SW480 (cell line): ENCODE measurements at regions not wholly inside any gene's neighbourhood (a gene's known extent, or its start where the extent isn't known, plus 50 kb on each side); places are given as distances from the start of the nearest gene placed in this dataset.
A peak's percentile ranks its signal among the peaks of the same experiment; 100 is the strongest.

Experiments
- DNase-seq: peaks from one replicate; pipeline ENCODE4 v3.0.0-alpha.2; 2016; ENCODE audit warnings: low spot score

DNA sequence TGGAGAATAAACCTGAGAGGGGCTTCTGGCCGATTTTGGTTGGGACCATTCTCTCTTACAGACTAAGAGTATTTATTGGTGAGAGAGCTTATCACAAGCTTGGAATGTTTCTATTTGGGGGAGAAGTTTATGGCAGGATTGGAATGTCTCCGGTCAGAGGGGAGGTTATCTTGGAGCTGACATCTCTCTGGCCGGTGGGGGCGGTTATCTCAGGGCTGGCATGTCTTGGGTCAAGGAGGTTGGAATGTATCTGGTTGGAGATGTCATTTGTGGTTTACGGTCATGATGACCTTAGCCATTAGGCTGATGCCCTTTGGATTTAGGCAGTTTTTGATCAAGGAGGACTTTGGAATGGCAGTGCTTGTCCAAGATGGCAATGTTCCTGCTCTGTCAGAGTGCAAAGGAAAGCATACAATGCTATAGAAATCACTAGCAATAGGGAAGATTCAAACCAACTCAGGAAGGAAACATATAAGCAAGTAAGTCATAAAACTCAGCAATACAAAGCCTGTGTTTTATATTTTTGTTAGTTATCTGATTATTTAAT is 362.4 kb upstream of the LRATD1 start:
- no peak for DNase-seq

DNA sequence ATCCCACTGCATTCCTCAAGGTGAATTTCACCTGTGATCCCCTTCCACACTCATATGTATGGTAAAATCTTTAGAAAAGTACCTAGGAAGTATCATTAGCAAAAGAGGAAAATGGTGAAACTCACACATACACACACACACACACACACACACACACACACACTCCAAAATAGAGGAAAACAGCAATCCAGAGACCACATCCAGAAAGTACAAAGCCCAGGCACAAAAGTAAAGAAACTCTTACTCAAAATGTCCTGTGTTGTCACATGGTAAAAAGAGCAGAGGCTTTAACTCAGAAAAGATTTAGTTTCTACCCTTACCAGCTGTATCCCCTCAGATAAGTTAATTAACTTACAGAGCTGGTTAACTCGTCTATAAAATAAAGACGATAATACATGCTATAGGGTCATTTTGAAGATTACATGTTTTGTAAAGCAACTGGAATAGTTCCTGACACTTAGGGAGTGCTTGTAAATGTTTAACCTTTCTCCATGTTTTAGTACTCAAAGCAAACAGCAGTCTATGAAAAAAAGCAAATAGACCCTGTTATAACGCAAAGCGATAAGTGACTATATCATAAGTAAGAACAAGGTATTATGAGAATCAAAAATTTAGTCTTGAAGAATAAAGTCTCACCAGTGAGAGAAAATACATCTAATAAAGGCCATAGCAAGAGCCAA is 360.0 kb upstream of the LRATD1 start:
- no peak for DNase-seq

DNA sequence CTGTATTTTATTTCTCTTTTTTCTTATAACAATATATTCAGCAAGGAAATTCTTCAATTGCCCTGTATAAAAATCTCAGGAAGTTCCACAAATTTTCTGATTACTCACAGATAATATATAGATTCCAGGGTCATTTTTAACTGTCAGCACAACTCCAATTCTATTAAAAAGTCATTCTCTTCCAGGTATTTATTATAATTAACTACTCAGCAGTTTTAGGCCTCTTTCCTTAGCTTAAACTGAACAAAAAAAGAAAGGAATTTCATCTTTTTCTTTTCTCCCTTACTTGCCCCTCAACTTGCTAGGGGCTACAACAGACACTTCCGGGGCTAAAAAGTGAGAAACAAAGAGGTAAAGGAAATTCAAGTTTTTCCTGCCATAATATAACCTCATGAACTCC is 358.9 kb upstream of the LRATD1 start:
- DNase-seq, result no peak

DNA sequence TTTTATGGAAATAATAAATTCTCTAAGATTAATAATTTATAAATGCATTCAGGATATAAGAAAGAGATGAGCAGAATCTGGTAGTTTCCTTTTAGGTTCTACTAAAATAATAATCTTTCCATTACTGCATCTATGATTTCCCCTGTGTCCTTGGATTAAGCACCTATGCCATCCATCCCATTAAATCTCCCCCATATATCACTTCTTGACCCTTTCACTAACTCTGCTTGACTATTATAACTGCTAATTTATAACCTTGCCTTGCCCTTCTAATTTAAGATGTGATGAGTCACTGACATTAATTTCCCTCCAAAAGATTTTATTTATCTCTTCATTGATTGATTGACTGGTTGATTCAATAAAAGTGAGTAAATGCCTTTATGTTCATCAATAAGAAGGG is 348.3 kb upstream of the LRATD1 start:
- DNase-seq, result no peak

DNA sequence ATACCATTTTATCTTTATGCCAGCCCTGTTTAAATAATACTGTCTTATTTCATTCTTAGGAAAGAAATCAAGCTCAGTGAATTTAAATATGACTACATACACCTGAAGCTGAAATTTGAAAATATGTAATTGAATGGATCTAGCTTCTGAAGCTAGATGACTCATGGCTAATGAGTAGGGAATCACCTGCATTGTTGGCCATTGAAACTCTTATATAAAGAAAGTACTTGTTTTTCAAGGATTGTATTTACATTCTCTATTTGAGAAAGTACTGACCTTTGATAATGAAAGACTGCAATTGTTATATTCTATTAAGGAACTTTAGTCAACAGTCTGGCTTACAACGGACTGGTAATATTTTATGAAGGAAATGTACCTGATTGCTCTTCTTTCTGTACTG is 346.7 kb upstream of the LRATD1 start:
- no peak for DNase-seq

DNA sequence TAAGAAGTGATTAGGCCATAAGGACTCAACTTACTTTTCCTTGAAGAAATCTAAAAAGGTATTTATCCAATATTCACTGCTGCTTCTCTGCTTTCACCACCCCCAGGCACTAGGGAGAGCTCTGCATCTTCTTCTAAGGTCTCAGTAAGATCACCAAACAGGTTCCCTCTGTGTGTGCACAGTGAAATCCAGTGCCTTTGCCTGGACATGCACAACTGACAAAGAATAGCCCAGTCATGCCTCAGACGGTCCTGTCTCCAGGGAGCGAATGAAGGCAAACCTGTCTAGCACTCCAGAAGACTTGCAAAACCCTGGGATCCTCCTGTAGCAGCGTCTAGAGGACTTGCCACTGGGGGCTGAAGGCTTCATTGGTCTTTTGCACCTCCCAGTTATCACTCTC is 344.5 kb upstream of the LRATD1 start:
- no peak for DNase-seq

DNA sequence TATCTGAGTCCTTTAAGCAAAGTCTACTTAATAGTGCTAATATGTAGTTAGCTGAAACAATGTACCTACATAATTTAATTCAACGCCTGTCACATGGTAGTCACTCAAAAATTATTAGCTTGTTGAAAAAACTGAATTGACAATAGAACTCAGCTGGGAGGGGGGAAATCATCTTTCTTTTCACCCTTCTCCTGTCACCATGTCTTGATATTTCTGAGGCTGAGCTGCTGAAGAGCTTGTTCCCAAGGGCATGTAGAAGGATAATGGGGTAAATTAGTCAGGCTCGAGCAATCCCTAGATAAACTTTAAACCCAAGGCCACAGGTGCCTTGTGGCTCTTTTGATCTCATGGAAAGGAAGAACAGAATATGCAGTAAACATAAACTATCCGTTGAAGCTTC is 339.6 kb upstream of the LRATD1 start:
- DNase-seq, result peak; percentile 47

DNA sequence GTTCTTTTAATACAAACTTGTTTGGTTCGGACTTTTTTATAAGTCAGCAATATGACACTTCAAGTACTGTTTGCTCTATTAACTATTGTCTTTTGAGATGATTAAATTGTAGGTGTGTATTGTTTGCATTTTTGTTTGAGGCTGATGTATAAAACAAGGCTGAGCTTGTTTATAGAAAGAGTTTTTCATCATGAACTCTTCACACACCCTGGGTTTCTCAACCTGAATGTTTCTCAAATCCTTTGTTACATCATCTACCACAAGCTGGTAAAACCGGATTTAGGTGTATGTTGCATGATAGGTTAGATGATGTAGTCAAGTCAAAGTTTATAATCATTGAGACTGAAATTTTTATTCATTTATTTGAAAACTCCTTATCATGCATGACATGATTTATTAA is 335.2 kb upstream of the LRATD1 start:
- peak; percentile 15 for DNase-seq

DNA sequence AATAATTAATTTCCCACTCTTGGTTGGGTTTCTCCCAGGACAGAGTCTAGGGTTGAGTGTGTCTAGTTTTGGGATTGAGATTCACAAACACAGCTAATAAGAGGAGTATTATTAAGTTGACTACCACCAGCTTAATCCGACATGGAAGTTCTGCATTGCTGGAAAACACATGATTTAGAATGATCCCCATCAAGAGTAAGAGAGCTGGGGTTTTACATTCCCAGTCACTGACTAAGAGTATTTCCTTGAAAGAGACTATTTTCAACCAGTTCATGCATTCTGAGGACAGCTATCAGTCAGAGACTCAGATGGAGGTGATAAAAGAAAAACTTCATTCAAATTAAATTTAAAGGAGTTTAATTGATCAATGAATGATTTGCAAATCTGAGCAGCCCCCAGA is 334.6 kb upstream of the LRATD1 start:
- DNase-seq, result no peak

DNA sequence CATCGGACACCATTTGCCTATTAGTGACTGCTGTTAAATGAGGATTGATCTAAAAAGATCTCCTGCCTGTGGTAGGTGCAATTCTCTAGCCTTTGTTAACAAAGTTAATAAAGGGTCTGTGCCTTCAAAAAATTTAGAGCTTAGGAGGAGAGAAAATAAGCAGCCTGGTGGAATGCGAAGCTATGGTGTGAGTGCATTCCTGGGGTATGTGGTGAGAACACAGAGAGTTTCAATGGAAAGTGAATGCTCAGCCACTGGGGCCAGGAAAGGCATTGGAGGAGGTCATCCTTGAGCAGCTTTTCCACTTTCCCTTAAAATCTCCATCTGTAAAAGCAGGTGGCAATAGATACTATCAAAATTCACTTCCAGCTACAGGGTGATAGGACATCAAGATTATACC is 331.2 kb upstream of the LRATD1 start:
- no peak for DNase-seq

DNA sequence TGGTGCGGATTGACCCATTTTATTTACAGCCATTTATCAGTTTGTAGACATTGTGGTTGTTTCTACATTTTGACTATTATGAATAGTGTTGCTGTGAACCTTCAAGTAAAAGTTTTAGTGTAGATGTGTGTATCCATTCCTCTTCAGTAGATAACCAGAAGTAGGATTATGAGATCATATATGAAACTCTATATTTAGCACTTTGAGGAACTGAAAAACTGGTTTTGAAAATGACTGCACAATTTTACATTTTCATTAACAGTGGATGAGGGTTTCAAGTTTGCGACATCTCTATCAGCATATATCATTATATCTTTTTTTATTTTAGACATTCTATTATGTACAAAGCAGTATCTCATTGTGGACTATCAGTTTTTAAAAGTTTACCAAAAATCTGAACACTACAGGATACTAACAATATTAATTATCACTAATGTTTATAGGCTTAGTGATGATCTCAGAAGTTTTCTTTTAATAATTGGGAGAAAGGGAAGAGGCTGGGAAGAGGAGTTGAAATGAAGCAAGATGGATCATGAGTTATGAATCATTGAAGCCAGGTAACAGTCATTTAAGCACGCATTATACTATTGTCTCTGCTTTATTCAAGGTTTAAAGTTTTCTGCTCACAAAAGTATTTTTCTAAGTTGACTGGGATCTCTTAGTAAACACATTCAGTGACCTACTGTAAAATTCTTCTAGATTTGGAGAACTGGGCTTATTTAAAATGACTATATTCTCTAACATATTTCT is 329.0 kb upstream of the LRATD1 start:
- no peak for DNase-seq

DNA sequence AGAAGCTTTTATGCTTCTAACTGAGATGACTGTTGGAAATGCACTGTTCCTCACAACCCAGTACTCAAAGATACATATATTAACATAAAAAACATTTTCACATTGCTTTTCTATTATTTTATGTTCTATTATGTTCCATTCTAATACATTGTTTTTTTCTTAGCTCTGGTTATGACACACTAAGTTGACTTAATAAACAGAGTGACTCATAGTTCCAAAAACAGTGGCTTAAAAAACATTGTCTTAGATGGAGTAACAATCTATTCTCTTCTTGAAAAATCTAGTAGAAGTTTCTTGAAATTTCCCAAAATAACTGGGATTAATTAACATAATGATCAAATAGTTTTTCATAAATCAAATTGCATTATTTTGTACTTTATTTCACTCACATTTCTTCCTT is 328.2 kb upstream of the LRATD1 start:
- DNase-seq, result no peak

DNA sequence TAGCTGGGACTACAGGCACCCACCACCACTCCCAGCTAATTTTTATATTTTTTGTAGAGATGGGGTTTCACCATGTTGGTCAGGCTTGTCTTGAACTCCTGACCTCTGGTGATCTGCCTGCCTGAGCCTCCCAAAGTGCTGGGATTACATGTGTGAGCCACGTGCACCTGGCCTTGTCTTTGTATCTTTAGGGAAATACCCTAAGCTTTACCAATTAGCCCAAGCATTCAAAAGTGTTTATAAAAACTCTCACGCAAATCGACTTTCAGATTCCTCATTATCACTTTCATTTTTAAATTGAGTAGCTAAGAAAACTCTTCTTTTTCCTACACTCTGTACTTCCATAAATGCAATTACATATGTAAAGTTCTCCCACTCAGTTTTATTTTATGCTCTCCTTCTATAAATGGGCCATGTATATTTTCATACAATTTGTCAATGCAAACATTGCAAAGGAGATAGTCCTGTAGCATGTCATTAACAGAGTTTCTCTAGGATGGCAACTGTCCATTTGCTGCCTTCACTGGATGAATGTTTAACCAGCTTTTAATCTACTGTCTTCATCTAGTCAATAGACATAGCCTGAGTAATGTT is 326.2 kb upstream of the LRATD1 start:
- no peak for DNase-seq

DNA sequence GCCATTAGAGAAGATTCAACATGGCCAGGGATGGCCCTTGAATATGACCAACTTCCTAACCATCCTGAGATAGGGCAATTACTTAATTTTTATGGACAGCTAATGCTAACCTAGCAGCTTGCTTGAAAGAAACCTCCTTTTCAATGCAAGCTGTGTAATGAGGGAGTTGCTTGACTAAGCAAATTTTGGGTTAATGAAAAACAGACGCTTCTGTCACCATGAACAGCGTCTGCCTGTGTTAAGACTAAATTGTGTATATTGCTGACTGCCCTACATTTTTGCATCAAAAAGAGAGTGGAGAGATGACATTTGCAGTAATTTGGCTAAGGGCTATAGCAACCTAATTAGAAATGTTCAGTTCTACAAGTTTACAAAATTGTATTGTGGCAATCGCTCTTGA is 319.2 kb upstream of the LRATD1 start:
- DNase-seq, result no peak

DNA sequence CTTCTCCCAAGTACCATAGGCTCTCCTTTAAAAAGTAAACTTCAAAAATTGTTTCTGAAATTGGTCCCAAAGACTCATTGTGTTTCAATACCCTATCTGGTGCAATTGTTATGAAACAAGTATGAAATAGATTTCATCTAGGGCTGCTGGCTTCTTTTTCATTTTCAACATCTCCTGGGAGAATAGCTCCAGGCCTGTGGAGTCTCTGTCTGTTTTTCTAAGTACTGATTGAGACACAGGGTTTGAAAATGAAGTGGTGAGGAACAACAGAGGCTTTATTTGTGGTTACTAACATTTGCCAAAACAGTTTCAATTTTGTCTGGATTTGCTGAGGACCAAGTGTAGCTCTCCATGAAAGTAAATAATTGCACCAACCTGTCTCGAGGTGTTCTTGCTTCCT is 315.9 kb upstream of the LRATD1 start:
- DNase-seq, result no peak

DNA sequence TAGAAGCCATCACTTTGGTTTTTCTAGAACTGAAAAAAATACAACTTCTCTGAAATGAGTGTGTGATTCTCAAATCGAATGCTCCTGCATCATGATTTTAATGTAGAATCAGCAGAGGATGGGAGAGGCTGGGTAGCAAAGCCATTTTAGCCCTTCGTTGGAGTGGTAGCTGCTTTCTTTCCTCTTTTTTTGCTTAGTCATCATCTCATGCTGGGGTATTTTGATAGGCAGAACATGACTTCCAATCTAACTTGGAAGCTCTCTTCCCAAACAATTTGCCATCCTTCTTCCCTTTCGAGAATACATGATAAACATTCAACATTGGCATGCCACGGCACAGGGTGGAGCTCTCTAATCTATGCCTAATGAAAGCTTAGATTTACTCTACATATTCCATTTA is 311.2 kb upstream of the LRATD1 start:
- no peak for DNase-seq

DNA sequence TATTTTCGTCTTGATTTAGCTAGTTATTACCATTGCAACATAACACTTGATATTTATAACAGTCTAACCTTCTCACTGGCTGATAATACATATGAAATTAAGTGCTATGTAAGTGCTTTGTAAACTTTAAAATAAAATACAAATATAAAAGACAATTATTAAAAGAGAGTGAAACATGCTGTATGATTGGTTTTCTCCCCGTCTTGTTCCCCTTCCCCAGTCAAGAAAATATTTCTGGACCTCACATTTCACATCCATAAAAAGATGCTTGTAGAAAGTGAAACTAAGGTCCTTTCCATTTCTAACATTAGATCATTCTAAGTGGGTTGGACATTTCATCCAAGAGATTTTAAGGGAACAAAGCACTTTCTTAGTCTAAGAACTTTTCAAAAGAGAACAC is 310.2 kb upstream of the LRATD1 start:
- DNase-seq, result no peak

DNA sequence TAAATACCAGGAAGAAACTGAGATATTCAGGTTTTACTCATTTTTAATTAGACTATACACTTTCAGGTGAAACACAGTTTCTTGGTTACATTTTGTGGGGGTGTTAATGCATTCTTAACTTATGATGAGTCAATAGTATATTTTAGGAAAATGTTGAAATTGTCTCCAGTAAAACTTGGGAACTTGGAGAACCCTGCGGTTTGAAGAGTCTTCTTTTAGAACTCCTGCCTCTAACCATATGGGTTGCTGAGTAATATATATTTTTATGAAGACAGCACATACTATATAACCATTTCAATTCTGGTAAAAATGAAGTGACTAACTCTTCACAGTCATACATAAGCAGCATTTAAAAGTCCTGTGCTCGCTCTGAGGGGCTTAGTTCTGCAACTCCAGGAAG is 308.2 kb upstream of the LRATD1 start:
- DNase-seq, result no peak

DNA sequence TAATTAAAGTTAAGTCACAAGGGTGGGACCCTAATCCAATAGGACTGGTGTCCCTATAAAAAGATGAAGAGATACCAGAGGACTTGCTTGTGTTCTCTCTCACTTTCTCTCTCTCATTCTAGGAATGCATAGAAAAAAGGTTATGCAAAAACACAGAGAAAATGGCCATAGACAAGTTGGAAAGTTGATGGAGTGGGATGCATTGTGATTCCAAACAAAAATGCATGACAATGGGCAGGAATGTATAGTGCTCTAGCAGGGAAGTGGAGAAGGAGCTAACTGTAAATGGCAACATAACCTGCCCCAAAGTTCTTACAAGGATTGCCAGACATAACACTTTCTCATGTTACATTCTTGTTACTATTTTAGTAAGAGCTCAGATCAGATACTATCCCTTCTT is 301.6 kb upstream of the LRATD1 start:
- DNase-seq, result no peak

DNA sequence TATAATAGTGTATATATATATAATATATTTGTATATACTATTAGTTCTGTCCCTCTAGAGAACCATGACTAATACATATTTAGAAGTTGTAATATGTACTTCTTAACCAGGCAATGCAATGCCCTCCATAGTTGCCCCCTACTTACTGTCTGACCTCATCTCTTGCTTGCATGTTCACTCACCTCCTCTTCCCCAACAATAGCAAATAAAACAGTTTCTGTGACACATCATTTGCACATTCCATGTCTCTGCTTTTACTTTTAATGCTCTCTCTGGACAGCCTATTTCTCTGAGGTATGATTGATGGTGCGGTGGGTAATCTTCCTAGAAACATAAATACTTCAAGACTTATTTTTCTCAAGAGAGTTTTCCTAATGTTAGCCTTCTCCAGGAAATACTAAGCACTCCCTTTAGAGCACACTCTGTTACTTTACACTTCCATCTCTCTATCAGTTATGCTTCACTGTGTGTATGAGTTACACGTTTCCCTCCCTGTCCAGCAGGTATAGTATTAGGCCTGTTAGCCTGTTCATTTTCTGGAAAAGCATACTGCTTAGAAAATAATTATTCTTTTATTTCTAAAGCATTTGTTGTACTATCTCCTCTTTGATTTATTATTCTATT is 295.6 kb upstream of the LRATD1 start:
- no peak for DNase-seq

DNA sequence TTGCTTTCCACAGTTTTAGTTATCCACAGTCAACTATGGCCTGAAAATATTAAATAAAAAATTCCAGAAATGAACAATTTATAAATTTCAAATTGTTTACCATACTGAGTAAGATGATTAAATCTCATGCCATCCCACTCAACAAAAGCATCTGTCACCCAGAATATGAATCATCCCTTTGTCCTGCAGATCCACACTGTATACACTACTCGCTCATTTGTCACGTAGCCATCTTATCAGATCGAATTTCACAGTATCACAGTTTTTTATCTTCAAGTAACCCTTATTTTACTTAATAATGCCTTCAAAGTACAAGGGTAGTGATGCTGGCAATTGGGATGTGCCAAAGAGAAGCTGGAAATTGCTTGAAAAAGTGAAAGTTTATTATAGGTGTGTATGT is 291.8 kb upstream of the LRATD1 start:
- DNase-seq, result no peak

DNA sequence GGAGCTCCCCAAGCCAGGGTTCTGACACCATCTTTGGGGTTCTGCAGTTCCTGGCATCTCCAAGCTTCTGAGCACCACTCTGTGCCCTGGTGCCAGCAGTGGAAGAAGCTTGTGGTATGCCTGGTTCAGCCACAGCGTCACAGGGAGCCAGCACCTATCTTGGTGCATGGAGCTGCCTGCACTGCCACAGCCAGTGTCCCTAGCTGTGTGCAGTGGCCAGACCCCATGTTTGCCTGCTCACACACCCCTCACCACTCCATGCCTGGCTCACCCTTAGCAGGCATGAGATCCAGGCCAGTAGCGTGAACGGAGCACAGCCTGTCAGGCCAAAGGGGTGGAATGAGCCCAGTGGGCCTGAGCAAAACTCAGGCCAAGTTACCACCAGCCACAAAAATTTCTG is 290.2 kb upstream of the LRATD1 start:
- no peak for DNase-seq

DNA sequence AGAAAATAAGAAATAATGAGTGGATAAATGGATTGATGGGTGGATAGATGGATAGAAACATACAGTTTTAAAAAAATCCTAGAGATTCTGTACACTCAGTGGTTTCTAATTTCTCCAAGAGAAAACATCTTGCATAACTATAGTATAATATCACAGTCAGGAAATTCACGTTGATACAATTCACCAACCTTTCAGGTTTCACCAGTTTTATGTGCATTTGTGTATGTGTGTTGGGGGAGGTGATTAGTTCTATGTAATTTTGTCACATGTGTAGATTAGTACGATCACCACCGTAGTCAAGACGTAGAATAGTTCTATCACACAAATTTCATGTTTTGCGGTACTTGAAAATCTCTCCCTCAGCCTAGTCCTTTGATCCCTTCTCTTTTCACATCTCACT is 288.2 kb upstream of the LRATD1 start:
- no peak for DNase-seq
